HAP-1 (cell line): ENCODE measurements at regions not wholly inside any gene's neighbourhood (a gene's known extent, or its start where the extent isn't known, plus 50 kb on each side); places are given as distances from the start of the nearest gene placed in this dataset.

Source experiments
- DNase-seq, 2 experiments: peaks; one replicate each; pipeline ENCODE4 v3.0.0-alpha.2; 2016 to 2020; ENCODE audit warnings: low spot score in 2 of 2
- H3K27me3 ChIP-seq: fragments of 250-450 bp; sonication (Bioruptor Pico); 2 replicates; pipeline ENCODE4 v1.5.1; 2020; ENCODE audit warnings: low read depth, mild to moderate bottlenecking, moderate library complexity
- H3K36me3 ChIP-seq: fragments of 250-450 bp; sonication (Bioruptor Pico); replicated peaks from 2 replicates; pipeline ENCODE4 v1.5.1; 2020; ENCODE audit warnings: mild to moderate bottlenecking
- H3K4me1 ChIP-seq: fragments of 250-450 bp; sonication (Bioruptor Pico); 2 replicates; pipeline ENCODE4 v1.5.1; 2020; ENCODE audit warnings: mild to moderate bottlenecking
- H3K4me3 ChIP-seq: fragments of 250-450 bp; sonication (Bioruptor Pico); 2 replicates; pipeline ENCODE4 v1.5.1; 2020; ENCODE audit warnings: mild to moderate bottlenecking, moderate library complexity
- H3K9me3 ChIP-seq: fragments of 250-450 bp; sonication (Bioruptor Pico); 2 replicates; pipeline ENCODE4 v1.5.1; 2020; ENCODE audit warnings: mild to moderate bottlenecking, moderate library complexity
- in situ Hi-C: fragments of 300-500 bp; cut with MboI; formaldehyde crosslinking; loops from 3 replicates; pipeline ENCODE4 v1.14.3; 2020; ENCODE audit warnings: low sequenced_read_pairs, inconsistent platforms, mixed read lengths

DNA sequence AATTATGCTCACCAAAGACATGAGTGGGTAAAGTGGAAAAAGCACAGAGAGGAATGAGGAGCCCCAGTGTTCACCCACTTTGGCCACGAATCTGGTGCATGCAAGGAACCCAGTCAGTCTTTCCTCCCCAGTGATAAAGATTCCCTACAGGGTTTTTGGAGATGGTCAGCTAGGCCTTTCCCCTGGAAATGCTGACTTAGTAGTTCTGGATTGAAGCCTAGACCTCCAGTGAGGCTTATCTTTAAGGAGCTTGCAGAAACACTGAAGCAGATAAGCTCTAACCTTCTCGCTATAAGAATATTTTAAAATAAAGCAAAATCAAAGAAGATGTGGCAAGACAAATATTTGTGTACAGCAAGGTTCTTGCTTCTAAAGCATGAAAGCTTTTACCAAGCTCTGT is 178.3 kb upstream of the CCDC68 start:
- H3K27me3 ChIP-seq = peaks cover 11% of the 10 kb centered on the region
- DNase-seq = no peak
- in situ Hi-C loops = no loop called here
- H3K36me3 ChIP-seq = no peaks in the 10 kb centered on the region
- H3K9me3 ChIP-seq = no peaks in the 10 kb centered on the region
- H3K4me1 ChIP-seq = no peaks in the 10 kb centered on the region
- no peak overlapping the region for H3K4me3 ChIP-seq

DNA sequence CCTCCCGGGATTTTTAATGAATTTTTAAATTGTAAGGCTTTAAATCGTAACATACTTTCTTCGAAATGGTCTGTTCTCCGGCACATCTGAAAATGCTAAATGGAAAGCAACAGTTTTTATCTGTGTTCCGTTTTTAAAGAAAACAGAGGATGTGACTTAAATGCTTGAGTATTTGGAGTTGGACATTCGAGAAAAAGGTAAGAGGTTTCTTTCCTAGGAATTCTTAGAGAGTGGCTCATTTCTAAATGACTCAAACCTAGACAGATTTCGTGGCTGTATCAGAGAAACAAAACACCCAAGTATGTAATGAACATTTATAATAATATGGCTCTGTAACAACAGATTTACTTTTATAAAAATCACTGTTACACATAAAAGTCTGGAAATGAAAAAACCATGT is 177.6 kb upstream of the CCDC68 start:
- no peaks in the 10 kb centered on the region for H3K36me3 ChIP-seq
- no peak for DNase-seq
- no peaks in the 10 kb centered on the region for H3K9me3 ChIP-seq
- in situ Hi-C loops = no loop called here
- H3K4me3 ChIP-seq = no peak overlapping the region
- peaks cover 11% of the 10 kb centered on the region for H3K27me3 ChIP-seq
- no peaks in the 10 kb centered on the region for H3K4me1 ChIP-seq

DNA sequence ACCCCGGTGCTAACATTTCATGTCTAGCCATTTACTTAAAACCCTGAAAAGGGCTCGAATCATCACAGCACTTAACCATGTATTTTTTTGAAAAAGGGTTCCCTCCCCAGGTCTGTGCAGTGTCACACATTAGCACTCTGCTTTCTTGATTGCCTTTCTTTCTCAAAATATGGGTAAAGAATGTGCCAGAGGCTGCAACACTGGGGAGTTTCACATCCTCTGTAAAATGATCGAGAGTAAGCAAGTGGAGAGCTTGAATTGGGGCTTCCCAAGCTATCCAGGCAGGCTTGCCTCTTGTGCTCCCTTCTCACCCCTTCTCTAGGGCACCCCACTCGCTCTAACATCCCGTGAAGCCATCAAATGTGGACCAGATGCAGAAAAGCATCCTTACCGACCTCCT is 177.0 kb upstream of the CCDC68 start:
- no peak overlapping the region for H3K4me3 ChIP-seq

DNA sequence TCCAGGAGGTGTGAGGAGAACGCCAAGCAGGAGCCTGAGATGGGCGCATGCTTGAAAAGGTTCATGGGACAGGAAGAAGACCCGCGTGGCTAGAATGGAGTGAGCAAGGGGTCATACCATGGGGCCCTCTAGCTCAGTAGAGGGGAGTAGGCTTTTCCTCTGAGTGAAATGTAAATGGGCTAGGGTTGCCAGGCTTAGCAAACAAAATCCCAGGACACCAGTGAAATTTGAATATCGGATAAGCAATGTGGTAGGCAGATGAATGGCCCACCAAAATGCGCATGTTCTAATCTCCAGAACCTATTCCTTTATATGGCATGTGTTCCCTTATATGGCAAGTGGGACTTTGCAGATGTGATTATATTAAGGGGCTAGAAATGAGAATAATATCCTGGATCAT is 174.1 kb upstream of the CCDC68 start:
- H3K9me3 ChIP-seq = no peaks in the 10 kb centered on the region
- in situ Hi-C loops = no loop called here
- peaks cover 3% of the 10 kb centered on the region for H3K27me3 ChIP-seq
- H3K4me3 ChIP-seq = no peak overlapping the region
- no peak for DNase-seq
- H3K36me3 ChIP-seq = no peaks in the 10 kb centered on the region
- H3K4me1 ChIP-seq = no peaks in the 10 kb centered on the region

More for the DNA sequence above, 177.0 kb upstream of the CCDC68 start:
- H3K4me1 ChIP-seq = no peaks in the 10 kb centered on the region
- in situ Hi-C loops = no loop called here
- H3K9me3 ChIP-seq = no peaks in the 10 kb centered on the region
- no peak for DNase-seq
- peaks cover 11% of the 10 kb centered on the region for H3K27me3 ChIP-seq
- H3K36me3 ChIP-seq = no peaks in the 10 kb centered on the region

DNA sequence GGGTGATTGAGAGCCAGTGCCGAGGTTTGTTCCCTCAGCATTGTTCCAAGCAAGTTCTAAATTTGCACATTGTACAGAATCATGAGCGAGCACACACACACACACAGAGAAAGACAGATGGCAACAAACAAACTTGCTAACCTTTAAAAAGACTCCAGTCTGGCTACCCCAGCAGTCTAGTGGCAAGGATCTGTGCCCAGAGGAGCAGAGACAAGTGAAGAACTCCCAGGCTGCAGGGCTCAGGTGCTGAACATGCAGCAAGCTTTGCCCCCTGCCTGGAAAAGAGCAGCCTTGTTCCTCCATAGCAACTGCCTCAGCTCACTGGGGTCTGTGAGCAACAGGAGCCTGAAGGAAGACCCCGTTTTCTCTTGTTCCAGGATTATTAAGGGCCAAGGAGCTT is 169.2 kb upstream of the CCDC68 start:
- Histone ChIP-seq H3K4me3 (no peak overlapping the region), H3K27me3 (no peaks in the 10 kb centered on the region), H3K4me1 (no peaks in the 10 kb centered on the region), H3K36me3 (no peaks in the 10 kb centered on the region), H3K9me3 (no peaks in the 10 kb centered on the region)
- DNase-seq = no peak
- in situ Hi-C loops = no loop called here

- Histone ChIP-seq H3K4me3 (no peak overlapping the region), H3K27me3 (no peaks in the 10 kb centered on the region), H3K9me3 (no peaks in the 10 kb centered on the region), H3K4me1 (no peaks in the 10 kb centered on the region), H3K36me3 (no peaks in the 10 kb centered on the region)
- in situ Hi-C loops = no loop called here
- no peak for DNase-seq
Measured at GRCh38 chr18:55124078-55124763, 165.0 kb upstream of the CCDC68 start.

DNA sequence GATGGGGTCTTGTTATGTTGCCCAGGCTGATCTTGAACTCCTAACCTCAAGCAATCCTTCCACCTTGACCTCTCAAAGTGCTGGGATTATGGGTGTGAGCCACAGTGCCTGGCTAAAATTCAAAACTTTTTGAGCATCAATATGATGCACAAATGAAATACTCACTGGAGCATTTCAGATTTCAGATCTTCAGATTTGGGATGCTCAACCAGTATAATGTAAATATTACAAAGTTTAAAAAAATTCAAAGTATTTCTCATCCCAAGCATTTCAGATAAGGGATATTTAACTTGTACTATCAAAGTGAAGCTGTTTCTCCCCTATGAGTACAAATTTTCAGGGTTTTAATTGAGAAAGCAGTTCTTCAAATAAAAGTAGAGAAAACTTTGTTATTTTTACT is 164.1 kb upstream of the CCDC68 start:
- Histone ChIP-seq H3K4me3 (no peak overlapping the region), H3K9me3 (no peaks in the 10 kb centered on the region), H3K36me3 (no peaks in the 10 kb centered on the region), H3K4me1 (no peaks in the 10 kb centered on the region), H3K27me3 (no peaks in the 10 kb centered on the region)
- DNase-seq = no peak
- in situ Hi-C loops = no loop called here

GRCh38 chr18:55121397-55122170 is 162.3 kb upstream of the CCDC68 start:
- DNase-seq = no peak
- Histone ChIP-seq H3K9me3 (no peaks in the 10 kb centered on the region), H3K27me3 (no peaks in the 10 kb centered on the region), H3K36me3 (no peaks in the 10 kb centered on the region), H3K4me1 (no peaks in the 10 kb centered on the region), H3K4me3 (no peak overlapping the region)
- in situ Hi-C loops = no loop called here

- no peak for DNase-seq
- in situ Hi-C loops = no loop called here
- H3K4me1 ChIP-seq = no peaks in the 10 kb centered on the region
- H3K27me3 ChIP-seq = no peaks in the 10 kb centered on the region
- H3K4me3 ChIP-seq = no peak overlapping the region
- H3K36me3 ChIP-seq = no peaks in the 10 kb centered on the region
- no peaks in the 10 kb centered on the region for H3K9me3 ChIP-seq
Measured at GRCh38 chr18:55120896-55121295, 161.6 kb upstream of the CCDC68 start.

GRCh38 chr18:55119434-55119833 is 160.2 kb upstream of the CCDC68 start:
- in situ Hi-C loops = no loop called here
- Histone ChIP-seq H3K4me1 (no peaks in the 10 kb centered on the region), H3K4me3 (no peak overlapping the region), H3K27me3 (no peaks in the 10 kb centered on the region), H3K36me3 (no peaks in the 10 kb centered on the region), H3K9me3 (no peaks in the 10 kb centered on the region)
- no peak for DNase-seq

- Histone ChIP-seq H3K27me3 (no peaks in the 10 kb centered on the region), H3K4me1 (no peaks in the 10 kb centered on the region), H3K4me3 (no peak overlapping the region), H3K36me3 (no peaks in the 10 kb centered on the region), H3K9me3 (no peaks in the 10 kb centered on the region)
- no peak for DNase-seq
- in situ Hi-C loops = no loop called here
Measured at GRCh38 chr18:55119016-55119415, 159.8 kb upstream of the CCDC68 start.

GRCh38 chr18:55116863-55117262 is 157.6 kb upstream of the CCDC68 start:
- Histone ChIP-seq H3K9me3 (no peaks in the 10 kb centered on the region), H3K4me1 (no peaks in the 10 kb centered on the region), H3K4me3 (no peak overlapping the region), H3K36me3 (no peaks in the 10 kb centered on the region), H3K27me3 (no peaks in the 10 kb centered on the region)
- in situ Hi-C loops = no loop called here
- DNase-seq = no peak

DNA sequence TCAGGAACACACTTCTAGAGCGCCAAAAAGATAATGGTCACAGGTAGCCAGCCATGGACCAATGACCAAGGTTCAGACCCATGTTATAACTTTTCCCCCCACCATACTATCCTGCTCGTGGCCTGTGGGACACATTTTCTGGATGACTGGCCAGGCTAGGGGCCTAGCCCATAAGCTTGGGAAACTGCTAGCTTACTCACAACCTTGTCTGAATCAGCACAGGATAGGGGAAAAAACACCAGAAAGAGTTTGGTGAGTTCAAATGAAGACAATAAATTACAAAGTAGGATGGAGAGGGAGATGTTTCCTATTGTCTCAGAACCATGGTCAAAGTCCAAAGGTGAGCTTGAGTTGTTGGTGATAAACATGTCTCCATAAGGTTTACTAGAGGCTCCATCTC is 156.3 kb upstream of the CCDC68 start:
- no peak for DNase-seq
- H3K9me3 ChIP-seq = no peaks in the 10 kb centered on the region
- in situ Hi-C loops = no loop called here
- H3K36me3 ChIP-seq = no peaks in the 10 kb centered on the region
- no peaks in the 10 kb centered on the region for H3K4me1 ChIP-seq
- no peak overlapping the region for H3K4me3 ChIP-seq
- H3K27me3 ChIP-seq = no peaks in the 10 kb centered on the region

GRCh38 chr18:55114876-55115275 is 155.6 kb upstream of the CCDC68 start:
- H3K4me3 ChIP-seq = no peak overlapping the region
- in situ Hi-C loops = no loop called here
- no peak for DNase-seq
- no peaks in the 10 kb centered on the region for H3K36me3 ChIP-seq
- no peaks in the 10 kb centered on the region for H3K9me3 ChIP-seq
- no peaks in the 10 kb centered on the region for H3K4me1 ChIP-seq
- H3K27me3 ChIP-seq = no peaks in the 10 kb centered on the region
